Mesothelial cell of epicardium (in vitro differentiated cells): ENCODE measurements at regions not wholly inside any gene's neighbourhood (a gene's known extent, or its start where the extent isn't known, plus 50 kb on each side); places are given as distances from the start of the nearest gene placed in this dataset.

Experiments
- DNase-seq, 2 experiments: peaks; one replicate each; pipeline ENCODE4 v3.0.0; 2021; ENCODE audit warnings: low spot score in 2 of 2; ENCODE audit not compliant: unreplicated experiment in 2 of 2
- H3K27ac Mint-ChIP-seq: 2 replicates; pipeline ENCODE4 v1.8.0; 2021; ENCODE audit warnings: mixed read lengths
- H3K27me3 Mint-ChIP-seq: 2 replicates; pipeline ENCODE4 v1.8.0; 2021; ENCODE audit warnings: low read depth, mixed read lengths
- H3K36me3 Mint-ChIP-seq: 2 replicates; pipeline ENCODE4 v1.8.0; 2021; ENCODE audit warnings: mixed read lengths
- H3K4me1 Mint-ChIP-seq: 2 replicates; pipeline ENCODE4 v1.8.0; 2021; ENCODE audit warnings: mixed read lengths
- H3K4me3 Mint-ChIP-seq: 2 replicates; pipeline ENCODE4 v1.8.0; 2021; ENCODE audit warnings: mild to moderate bottlenecking, moderate library complexity, mixed read lengths
- H3K9me3 Mint-ChIP-seq: 2 replicates; pipeline ENCODE4 v1.8.0; 2021; ENCODE audit warnings: mixed read lengths
- TF ChIP-seq, protein P1 (sequence below): fragments of 200-600 bp; sonication (generic); IDR thresholded peaks from one replicate; pipeline ENCODE4 v1.5.0; 2021; ENCODE audit warnings: antibody characterized with exemption; ENCODE audit not compliant: unreplicated experiment

DNA sequence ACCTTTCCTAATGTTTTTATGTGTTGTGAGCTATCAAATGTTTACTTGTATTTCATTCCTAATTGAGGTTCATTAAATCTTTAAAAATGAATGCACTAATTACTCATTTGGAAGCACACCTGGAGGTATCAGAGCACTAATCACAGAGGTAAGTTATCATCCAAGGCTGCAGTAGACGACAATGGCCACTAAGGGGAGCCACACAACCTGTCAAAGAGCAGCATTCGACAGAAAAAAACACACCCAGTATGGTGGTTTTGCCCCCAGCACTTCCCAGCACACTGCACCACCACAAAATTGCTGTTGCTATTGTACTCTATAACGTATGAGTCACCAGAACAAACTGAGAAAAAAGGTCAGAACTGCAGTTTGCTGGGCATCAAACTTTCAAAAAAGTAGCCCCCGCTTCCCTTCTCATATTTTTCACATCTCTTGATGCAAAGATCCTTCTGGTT, 205.9 kb upstream of the IGF1R start:
- Mint-ChIP-seq H3K4me1 (peaks cover 22% of the 10 kb centered on the region), H3K9me3 (peaks cover 8% of the 10 kb centered on the region), H3K27ac (no peak overlapping the region), H3K36me3 (no peaks in the 10 kb centered on the region), H3K4me3 (peak overlapping the region; percentile 11), H3K27me3 (peaks cover 4% of the 10 kb centered on the region)
- DNase-seq = peak in 1 of 2 experiments; percentile 69
- TF ChIP-seq, protein P1, sequence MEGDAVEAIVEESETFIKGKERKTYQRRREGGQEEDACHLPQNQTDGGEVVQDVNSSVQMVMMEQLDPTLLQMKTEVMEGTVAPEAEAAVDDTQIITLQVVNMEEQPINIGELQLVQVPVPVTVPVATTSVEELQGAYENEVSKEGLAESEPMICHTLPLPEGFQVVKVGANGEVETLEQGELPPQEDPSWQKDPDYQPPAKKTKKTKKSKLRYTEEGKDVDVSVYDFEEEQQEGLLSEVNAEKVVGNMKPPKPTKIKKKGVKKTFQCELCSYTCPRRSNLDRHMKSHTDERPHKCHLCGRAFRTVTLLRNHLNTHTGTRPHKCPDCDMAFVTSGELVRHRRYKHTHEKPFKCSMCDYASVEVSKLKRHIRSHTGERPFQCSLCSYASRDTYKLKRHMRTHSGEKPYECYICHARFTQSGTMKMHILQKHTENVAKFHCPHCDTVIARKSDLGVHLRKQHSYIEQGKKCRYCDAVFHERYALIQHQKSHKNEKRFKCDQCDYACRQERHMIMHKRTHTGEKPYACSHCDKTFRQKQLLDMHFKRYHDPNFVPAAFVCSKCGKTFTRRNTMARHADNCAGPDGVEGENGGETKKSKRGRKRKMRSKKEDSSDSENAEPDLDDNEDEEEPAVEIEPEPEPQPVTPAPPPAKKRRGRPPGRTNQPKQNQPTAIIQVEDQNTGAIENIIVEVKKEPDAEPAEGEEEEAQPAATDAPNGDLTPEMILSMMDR = peak; percentile 83

DNA sequence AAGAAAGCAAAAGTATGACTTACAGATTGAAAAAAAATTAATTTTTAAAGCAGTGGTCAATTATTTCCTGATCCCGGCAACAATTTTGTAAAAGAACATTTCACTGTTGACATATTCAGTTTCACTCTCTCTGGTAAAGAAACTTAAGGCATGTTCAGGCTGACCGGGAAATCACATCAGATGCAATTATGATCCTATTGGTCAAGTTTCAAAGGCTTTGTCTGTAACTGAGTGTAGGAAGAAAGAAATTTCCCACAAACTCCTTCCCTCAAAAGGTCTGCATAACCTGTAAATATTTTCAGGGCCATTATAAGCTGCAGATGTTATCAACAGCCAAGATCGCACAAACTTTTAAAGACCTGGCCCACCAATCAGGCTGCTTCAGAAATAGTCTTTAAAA, 205.4 kb upstream of the IGF1R start:
- H3K4me3 Mint-ChIP-seq = no peak overlapping the region
- DNase-seq = no peak
- H3K27me3 Mint-ChIP-seq = peaks cover 4% of the 10 kb centered on the region
- H3K4me1 Mint-ChIP-seq = peaks cover 22% of the 10 kb centered on the region
- peaks cover 12% of the 10 kb centered on the region for H3K9me3 Mint-ChIP-seq
- H3K27ac Mint-ChIP-seq = no peak overlapping the region
- H3K36me3 Mint-ChIP-seq = no peaks in the 10 kb centered on the region
- TF ChIP-seq, protein P1 = no peak

DNA sequence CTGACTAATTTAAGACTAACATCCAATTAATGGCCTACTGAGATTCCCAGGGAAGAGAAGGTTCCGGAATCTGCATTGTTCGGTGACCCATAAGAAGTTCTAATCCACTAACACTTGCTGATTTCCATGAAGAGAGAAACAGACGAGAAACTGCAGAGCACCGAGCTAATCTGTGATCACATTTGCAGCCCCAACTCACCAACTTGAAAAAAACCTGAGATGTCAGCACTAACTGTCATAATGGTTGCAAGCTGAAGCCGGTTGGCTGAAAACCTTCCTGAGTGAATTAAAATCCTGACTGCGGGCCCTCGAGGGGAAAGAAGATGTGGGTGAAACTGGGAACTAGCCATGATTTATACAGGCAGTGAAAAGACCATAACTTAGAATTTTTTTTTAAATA, 204.8 kb upstream of the IGF1R start:
- TF ChIP-seq, protein P1 = no peak
- H3K27me3 Mint-ChIP-seq = peaks cover 4% of the 10 kb centered on the region
- H3K4me3 Mint-ChIP-seq = no peak overlapping the region
- peaks cover 18% of the 10 kb centered on the region for H3K9me3 Mint-ChIP-seq
- H3K36me3 Mint-ChIP-seq = no peaks in the 10 kb centered on the region
- no peak for DNase-seq
- peaks cover 22% of the 10 kb centered on the region for H3K4me1 Mint-ChIP-seq
- H3K27ac Mint-ChIP-seq = peak overlapping the region; percentile 37

DNA sequence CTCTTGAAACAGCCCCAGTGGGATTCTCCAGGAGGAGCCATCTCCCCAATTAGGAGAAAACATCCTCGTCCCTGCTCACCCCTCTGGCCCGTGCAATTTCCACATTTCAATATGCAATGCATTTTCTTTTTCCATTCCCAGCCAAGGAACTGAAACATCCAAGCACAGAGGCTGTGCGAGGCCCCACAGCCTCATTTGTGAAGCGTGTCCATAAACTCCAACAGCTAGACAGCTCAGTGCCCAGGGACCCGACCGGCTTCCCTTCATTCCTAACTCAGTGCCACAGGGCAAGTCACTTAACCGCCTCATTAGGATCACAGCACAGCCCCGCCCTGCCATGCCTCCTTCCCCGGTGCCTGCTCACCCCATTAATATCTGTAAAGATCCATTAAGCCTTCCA, 204.2 kb upstream of the IGF1R start:
- DNase-seq = no peak
- Mint-ChIP-seq H3K4me3 (no peak overlapping the region), H3K4me1 (peaks cover 22% of the 10 kb centered on the region), H3K27ac (no peak overlapping the region), H3K9me3 (peaks cover 23% of the 10 kb centered on the region), H3K27me3 (peaks cover 5% of the 10 kb centered on the region), H3K36me3 (no peaks in the 10 kb centered on the region)
- TF ChIP-seq, protein P1 = no peak

DNA sequence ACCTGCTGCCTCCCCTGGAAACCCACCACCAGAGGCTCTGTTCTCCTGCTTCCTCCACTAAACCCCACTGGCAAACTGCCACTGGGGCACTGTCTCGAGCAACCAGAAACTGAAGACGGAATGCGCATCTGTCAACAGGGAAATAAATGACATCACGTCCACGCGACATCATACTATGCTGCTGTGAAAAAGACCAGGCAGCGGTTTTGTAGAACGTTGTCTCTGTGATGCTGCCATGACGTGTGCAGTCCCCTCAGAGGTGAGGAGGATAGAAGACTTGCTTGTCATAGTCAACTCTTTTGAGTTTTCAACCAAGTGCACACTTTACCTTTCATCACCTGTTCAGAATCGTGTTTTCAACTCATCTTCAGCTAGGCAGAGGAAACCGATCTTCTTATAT, 203.0 kb upstream of the IGF1R start:
- Mint-ChIP-seq H3K27ac (no peak overlapping the region), H3K36me3 (no peaks in the 10 kb centered on the region), H3K27me3 (peaks cover 7% of the 10 kb centered on the region)

More for the DNA sequence above, 203.0 kb upstream of the IGF1R start:
- DNase-seq = no peak
- Mint-ChIP-seq H3K9me3 (peaks cover 24% of the 10 kb centered on the region), H3K4me1 (peaks cover 22% of the 10 kb centered on the region), H3K4me3 (no peak overlapping the region)
- TF ChIP-seq, protein P1 = no peak
